ENCODE measurements at regions not wholly inside any gene's neighbourhood (a gene's known extent, or its start where the extent isn't known, plus 50 kb on each side); places are given as distances from the start of the nearest gene placed in this dataset.
A peak's percentile ranks its signal among the peaks of the same experiment; 100 is the strongest.

DNA sequence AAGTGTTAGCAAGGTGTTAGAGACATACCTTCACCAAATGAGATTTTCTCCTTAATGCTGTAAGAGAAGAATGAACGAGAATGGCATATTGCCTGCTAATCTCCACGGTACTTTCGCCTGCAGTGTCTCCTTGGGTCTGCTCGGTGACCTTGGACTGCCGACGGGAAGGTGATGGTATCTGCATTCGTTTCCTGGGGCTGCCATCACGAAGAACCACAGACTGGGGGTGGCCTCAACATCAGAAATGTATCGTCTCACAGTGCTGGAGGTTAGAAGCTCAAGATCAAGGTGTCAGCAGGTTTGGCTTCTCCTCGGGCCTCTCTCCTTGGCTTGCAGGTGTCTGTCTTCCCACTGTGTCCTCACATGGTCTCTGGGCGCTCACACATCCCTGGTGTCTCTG is 86.3 kb upstream of the TNRC6C start:
- Histone ChIP-seq H3K36me3 (ENCODE audit: control insufficient read depth, insufficient read depth, low read length) (no peaks in the 10 kb centered on the region), H3K27ac (ENCODE audit: insufficient read depth, low read length, poor library complexity, severe bottlenecking) (no peak overlapping the region), H3K27me3 (ENCODE audit: control insufficient read depth, insufficient read depth, low read length) (no peaks in the 10 kb centered on the region), H3K4me1 (ENCODE audit: control insufficient read depth, insufficient read depth, low read length, poor library complexity, severe bottlenecking) (peaks cover 26% of the 10 kb centered on the region), H3K9me3 (ENCODE audit: control insufficient read depth in 2 of 2, low read length in 2 of 2) (peaks cover 0 to 7% of the 10 kb centered on the region in 2 experiments), H3K4me3 (ENCODE audit: low read depth, low read length) (peak overlapping the region; percentile 26)
- no peak for ATAC-seq (ENCODE audit: low read depth in 2 of 2)
- Mint-ChIP-seq H3K27me3 (no peaks in the 10 kb centered on the region), H3K36me3 (no peaks in the 10 kb centered on the region), H3K4me3 (peak overlapping the region in 3 of 4 donors; percentile 43 to 61 (median 52)), H3K4me1 (peaks cover 13 to 59% (median 25%) of the 10 kb centered on the region in 4 donors), H3K27ac (peak overlapping the region in 2 of 3 donors; percentile 69 to 71), H3K9me3 (peaks cover 0 to 5% (median 2%) of the 10 kb centered on the region in 7 donors)
- DNase-seq = no peak

DNA sequence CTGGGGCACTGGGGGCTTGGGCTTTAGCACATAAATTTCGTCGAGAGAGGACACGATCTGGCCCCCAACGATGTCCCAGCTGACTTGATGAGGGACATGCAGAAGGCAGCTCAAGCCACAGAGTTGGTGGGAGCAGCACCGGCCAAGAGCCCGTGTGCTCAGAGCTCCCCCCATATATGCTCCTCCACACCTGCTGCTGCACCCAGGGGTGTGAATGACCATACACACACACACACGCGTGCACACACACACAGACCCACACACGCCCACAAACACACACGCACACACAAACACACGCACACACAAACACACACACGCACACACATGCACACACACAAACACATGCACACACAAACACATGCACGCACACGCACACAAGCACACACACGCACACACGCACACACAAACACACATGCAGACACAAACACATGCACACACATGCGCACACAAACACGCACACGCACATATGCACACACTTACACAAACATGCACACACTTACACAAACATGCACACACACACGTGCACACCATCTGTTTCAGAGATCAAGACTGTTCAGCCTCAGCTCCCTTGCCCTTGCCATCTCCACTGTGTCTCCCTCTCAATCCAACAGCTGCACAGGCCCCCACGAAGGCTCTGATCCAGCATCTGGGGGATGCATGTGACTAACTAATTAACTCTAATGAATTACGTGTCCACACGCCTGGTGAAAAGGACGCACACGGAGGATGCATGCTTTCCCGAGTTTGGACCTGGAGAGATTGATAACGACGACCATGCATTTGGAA is 85.6 kb upstream of the TNRC6C start:
- Mint-ChIP-seq H3K9me3 (peaks cover 0 to 5% (median 2%) of the 10 kb centered on the region in 7 donors), H3K4me3 (peak overlapping the region in 2 of 4 donors; percentile 61 to 72), H3K4me1 (peaks cover 14 to 65% (median 26%) of the 10 kb centered on the region in 4 donors), H3K27ac (peak overlapping the region; percentile 73 to 95 (median 84)), H3K27me3 (no peaks in the 10 kb centered on the region), H3K36me3 (no peaks in the 10 kb centered on the region)
- peaks cover 32% of the 10 kb centered on the region for H3K4me1 ChIP-seq (ENCODE audit: control insufficient read depth, insufficient read depth, low read length, poor library complexity, severe bottlenecking)
- H3K36me3 ChIP-seq (ENCODE audit: control insufficient read depth, insufficient read depth, low read length) = no peaks in the 10 kb centered on the region
- no peak overlapping the region for H3K27ac ChIP-seq (ENCODE audit: insufficient read depth, low read length, poor library complexity, severe bottlenecking)
- DNase-seq (no peak), ATAC-seq (ENCODE audit: low read depth in 2 of 2) (no peak)
- peaks cover 0 to 7% of the 10 kb centered on the region in 2 experiments for H3K9me3 ChIP-seq (ENCODE audit: control insufficient read depth in 2 of 2, low read length in 2 of 2)
- H3K27me3 ChIP-seq (ENCODE audit: control insufficient read depth, insufficient read depth, low read length) = no peaks in the 10 kb centered on the region
- peak overlapping the region; percentile 26 for H3K4me3 ChIP-seq (ENCODE audit: low read depth, low read length)

DNA sequence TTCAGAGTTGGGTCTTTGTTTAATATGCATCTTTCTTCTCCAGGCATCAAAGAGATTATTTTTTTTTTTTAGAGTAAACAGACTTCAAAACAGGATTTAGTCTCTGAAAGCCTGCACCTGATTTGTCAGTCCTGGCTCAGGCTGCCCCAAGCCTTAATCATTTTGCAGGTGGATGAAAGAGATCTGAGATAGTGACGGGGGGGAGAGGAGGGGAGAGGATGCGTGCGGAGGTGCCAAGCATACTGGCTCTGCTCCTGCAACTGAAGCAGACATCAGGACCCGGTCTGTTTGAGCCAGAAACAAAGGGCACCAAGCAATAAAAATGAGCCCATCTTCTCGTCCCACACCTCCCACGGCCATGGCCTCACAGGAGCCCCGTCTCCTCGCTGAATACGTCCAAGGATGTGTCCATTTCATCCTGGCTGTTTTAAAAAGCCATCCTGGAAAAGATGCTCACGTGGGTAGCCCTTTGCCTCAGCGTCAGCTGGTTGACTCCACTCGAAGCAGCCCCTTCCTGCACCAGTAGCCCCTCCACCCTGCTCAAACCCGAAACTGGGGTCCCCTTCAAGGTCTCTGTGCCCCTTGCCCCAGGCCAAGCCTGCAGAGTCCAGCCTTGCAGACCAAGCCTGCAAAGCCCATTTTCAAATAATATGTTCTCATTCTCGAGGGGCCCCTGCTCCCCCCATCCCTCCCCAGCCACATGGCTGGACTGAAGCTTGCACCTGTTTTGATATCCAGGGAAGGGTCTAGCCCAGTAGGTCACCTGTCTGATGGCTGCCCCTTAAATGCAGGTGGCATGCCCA is 84.8 kb upstream of the TNRC6C start:
- H3K27ac Mint-ChIP-seq = no peak overlapping the region
- Histone ChIP-seq H3K36me3 (ENCODE audit: control insufficient read depth, insufficient read depth, low read length) (no peaks in the 10 kb centered on the region), H3K27me3 (ENCODE audit: control insufficient read depth, insufficient read depth, low read length) (no peaks in the 10 kb centered on the region), H3K4me1 (ENCODE audit: control insufficient read depth, insufficient read depth, low read length, poor library complexity, severe bottlenecking) (peaks cover 32% of the 10 kb centered on the region), H3K4me3 (ENCODE audit: low read depth, low read length) (no peak overlapping the region), H3K9me3 (ENCODE audit: control insufficient read depth in 2 of 2, low read length in 2 of 2) (peaks cover 0 to 7% of the 10 kb centered on the region in 2 experiments), H3K27ac (ENCODE audit: insufficient read depth, low read length, poor library complexity, severe bottlenecking) (no peak overlapping the region)
- no peaks in the 10 kb centered on the region for H3K27me3 Mint-ChIP-seq
- H3K36me3 Mint-ChIP-seq = no peaks in the 10 kb centered on the region
- DNase-seq (no peak), ATAC-seq (ENCODE audit: low read depth in 2 of 2) (no peak)
- H3K4me3 Mint-ChIP-seq = peak overlapping the region in 1 of 4 donors; percentile 43
- H3K9me3 Mint-ChIP-seq = peaks cover 0 to 5% (median 2%) of the 10 kb centered on the region in 7 donors
- peaks cover 16 to 72% (median 26%) of the 10 kb centered on the region in 4 donors for H3K4me1 Mint-ChIP-seq

DNA sequence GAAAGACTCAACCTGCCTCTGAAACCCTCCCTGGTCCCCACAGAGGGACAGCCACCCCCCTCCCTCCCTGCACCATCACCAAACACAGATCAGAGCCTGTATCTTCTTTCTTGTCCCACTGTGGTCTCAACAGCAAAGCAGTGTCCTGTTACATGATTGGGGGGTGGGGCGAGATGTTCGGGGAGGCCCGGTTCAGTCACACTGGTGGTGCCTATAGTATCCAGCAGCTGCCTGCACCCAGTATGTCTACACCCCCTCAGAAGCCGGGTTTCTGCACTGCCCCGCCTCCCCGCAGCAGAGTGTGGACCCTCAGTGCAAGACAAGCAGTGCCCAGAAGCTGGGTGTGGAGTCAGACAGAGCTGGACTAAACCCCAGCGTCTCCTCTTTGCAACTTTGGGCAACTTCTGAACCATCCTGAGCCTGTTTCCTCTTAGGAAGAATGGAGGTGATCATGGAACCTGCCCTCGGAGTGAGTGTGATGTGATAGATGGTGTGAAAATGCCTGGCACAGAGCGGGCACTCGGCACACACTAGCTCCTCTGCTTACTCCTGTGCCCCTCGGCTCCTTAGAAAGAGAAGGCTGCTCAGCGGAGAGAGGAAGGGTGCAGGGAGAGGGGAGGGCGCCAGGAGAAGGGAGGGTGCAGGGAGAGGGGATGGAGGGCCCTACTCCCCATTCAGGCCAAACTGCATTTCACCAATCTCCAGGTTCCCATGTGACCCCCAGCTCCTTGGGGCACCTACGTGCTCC is 84.0 kb upstream of the TNRC6C start:
- ATAC-seq (ENCODE audit: low read depth in 2 of 2) (no peak), DNase-seq (no peak)
- Histone ChIP-seq H3K27ac (ENCODE audit: insufficient read depth, low read length, poor library complexity, severe bottlenecking) (no peak overlapping the region), H3K4me3 (ENCODE audit: low read depth, low read length) (no peak overlapping the region), H3K36me3 (ENCODE audit: control insufficient read depth, insufficient read depth, low read length) (no peaks in the 10 kb centered on the region), H3K4me1 (ENCODE audit: control insufficient read depth, insufficient read depth, low read length, poor library complexity, severe bottlenecking) (peaks cover 35% of the 10 kb centered on the region), H3K27me3 (ENCODE audit: control insufficient read depth, insufficient read depth, low read length) (no peaks in the 10 kb centered on the region), H3K9me3 (ENCODE audit: control insufficient read depth in 2 of 2, low read length in 2 of 2) (peaks cover 0 to 7% of the 10 kb centered on the region in 2 experiments)
- Mint-ChIP-seq H3K9me3 (peaks cover 0 to 6% (median 2%) of the 10 kb centered on the region in 7 donors), H3K4me3 (peak overlapping the region in 1 of 4 donors; percentile 41), H3K27ac (peak overlapping the region in 1 of 3 donors; percentile 71), H3K27me3 (no peaks in the 10 kb centered on the region), H3K4me1 (peaks cover 16 to 73% (median 23%) of the 10 kb centered on the region in 4 donors), H3K36me3 (no peaks in the 10 kb centered on the region)

- Histone ChIP-seq H3K4me3 (ENCODE audit: low read depth, low read length) (no peak overlapping the region), H3K36me3 (ENCODE audit: control insufficient read depth, insufficient read depth, low read length) (no peaks in the 10 kb centered on the region), H3K27ac (ENCODE audit: insufficient read depth, low read length, poor library complexity, severe bottlenecking) (no peak overlapping the region), H3K27me3 (ENCODE audit: control insufficient read depth, insufficient read depth, low read length) (no peaks in the 10 kb centered on the region), H3K9me3 (ENCODE audit: control insufficient read depth in 2 of 2, low read length in 2 of 2) (peaks cover 0 to 7% of the 10 kb centered on the region in 2 experiments), H3K4me1 (ENCODE audit: control insufficient read depth, insufficient read depth, low read length, poor library complexity, severe bottlenecking) (peaks cover 40% of the 10 kb centered on the region)
- Mint-ChIP-seq H3K9me3 (peaks cover 0 to 6% (median 2%) of the 10 kb centered on the region in 7 donors), H3K36me3 (no peaks in the 10 kb centered on the region), H3K4me3 (no peak overlapping the region), H3K27me3 (no peaks in the 10 kb centered on the region), H3K27ac (peak overlapping the region in 2 of 3 donors; percentile 53 to 67), H3K4me1 (peaks cover 13 to 74% (median 20%) of the 10 kb centered on the region in 4 donors)
- ATAC-seq (ENCODE audit: low read depth in 2 of 2) (no peak), DNase-seq (no peak)
Measured at GRCh38 chr17:77875051-77875780, 83.3 kb upstream of the TNRC6C start.

DNA sequence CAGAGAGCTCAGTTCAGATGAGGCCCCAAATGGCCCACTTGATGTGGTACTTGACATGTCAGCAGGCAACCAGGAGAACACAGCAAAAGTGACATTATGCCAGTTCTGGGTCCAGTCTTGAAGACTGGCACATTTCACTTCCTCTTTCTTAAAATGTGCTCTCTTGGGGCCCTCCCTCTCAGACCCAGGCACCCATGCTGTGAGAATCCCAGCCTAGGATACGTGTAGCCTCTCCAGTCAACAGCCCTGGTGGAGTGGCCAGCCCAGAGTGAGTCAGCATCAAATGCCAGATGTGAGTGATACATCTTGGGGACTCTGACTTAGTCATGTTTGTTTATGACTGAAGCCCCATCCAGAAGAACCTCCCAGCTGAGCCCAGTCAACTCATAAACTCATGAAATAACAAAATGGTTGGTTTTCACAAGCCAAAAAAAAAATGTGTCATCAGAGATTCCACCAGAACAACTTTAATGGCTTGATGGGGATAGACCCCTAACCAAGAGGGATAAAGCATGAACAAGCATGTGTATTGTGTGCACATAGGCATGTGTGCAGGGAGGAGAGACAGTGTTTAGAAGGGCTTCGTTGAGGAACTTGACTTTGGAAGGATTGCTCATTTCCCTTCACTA is 82.5 kb upstream of the TNRC6C start:
- H3K27ac Mint-ChIP-seq = peak overlapping the region in 2 of 3 donors; percentile 17 to 67
- Histone ChIP-seq H3K27ac (ENCODE audit: insufficient read depth, low read length, poor library complexity, severe bottlenecking) (no peak overlapping the region), H3K27me3 (ENCODE audit: control insufficient read depth, insufficient read depth, low read length) (no peaks in the 10 kb centered on the region), H3K4me3 (ENCODE audit: low read depth, low read length) (no peak overlapping the region), H3K4me1 (ENCODE audit: control insufficient read depth, insufficient read depth, low read length, poor library complexity, severe bottlenecking) (peaks cover 48% of the 10 kb centered on the region), H3K9me3 (ENCODE audit: control insufficient read depth in 2 of 2, low read length in 2 of 2) (peaks cover 0 to 7% of the 10 kb centered on the region in 2 experiments), H3K36me3 (ENCODE audit: control insufficient read depth, insufficient read depth, low read length) (no peaks in the 10 kb centered on the region)
- DNase-seq = no peak
- peaks cover 0 to 6% (median 2%) of the 10 kb centered on the region in 7 donors for H3K9me3 Mint-ChIP-seq
- ATAC-seq (ENCODE audit: low read depth in 2 of 2) = peak; percentile 36 to 49
- no peaks in the 10 kb centered on the region for H3K27me3 Mint-ChIP-seq
- no peaks in the 10 kb centered on the region for H3K36me3 Mint-ChIP-seq
- peak overlapping the region in 1 of 4 donors; percentile 43 for H3K4me3 Mint-ChIP-seq
- H3K4me1 Mint-ChIP-seq = peaks cover 13 to 81% (median 24%) of the 10 kb centered on the region in 4 donors
